ENCODE measurements at regions not wholly inside any gene's neighbourhood (a gene's known extent, or its start where the extent isn't known, plus 50 kb on each side); places are given as distances from the start of the nearest gene placed in this dataset.

GRCh38 chr5:5919411-5919810 lies 458.9 kb downstream of the MED10 start:
- Histone ChIP-seq H3K9ac (replicated peaks; ENCODE audit: extremely low read depth, insufficient read depth, low read length) (no peak overlapping the region), H2AFZ (ENCODE audit: low read depth, low read length) (no peak overlapping the region), H3K4me2 (ENCODE audit: insufficient read depth, low read length) (no peak overlapping the region), H4K20me1 (replicated peaks; ENCODE audit: control insufficient read depth, extremely low read depth, insufficient read depth, low read length) (no peaks in the 10 kb centered on the region), H3K9me3 (replicated peaks; ENCODE audit: control insufficient read depth, insufficient read depth, low read length) (peaks cover 2% of the 10 kb centered on the region), H3K4me1 (ENCODE audit: control insufficient read depth, extremely low read depth, insufficient read depth, low read length) (no peaks in the 10 kb centered on the region), H3K27ac (ENCODE audit: insufficient read depth, low read depth, low read length) (no peak overlapping the region), H3K36me3 (ENCODE audit: control insufficient read depth in 2 of 2, extremely low read depth in 1 of 2, insufficient read depth in 2 of 2, low read length in 2 of 2) (no peaks in the 10 kb centered on the region), H3K4me3 (replicated peaks in 1 of 3; ENCODE audit: insufficient read depth in 1 of 3, low read depth in 1 of 3, low read length in 3 of 3) (no peak overlapping the region), H3K9me1 (replicated peaks; ENCODE audit: control insufficient read depth, extremely low read depth, insufficient read depth, low read length) (no peaks in the 10 kb centered on the region), H3K27me3 (ENCODE audit: control insufficient read depth in 2 of 2, insufficient read depth in 2 of 2, low read length in 2 of 2) (no peaks in the 10 kb centered on the region), H3K79me2 (ENCODE audit: control insufficient read depth, insufficient read depth, low read length) (no peaks in the 10 kb centered on the region)
- ChIA-PET CTCF (no interaction called here), POLR2A (no interaction called here)
- FAIRE-seq = no peak
- intact Hi-C loops (cut with micrococcal nuclease) = no loop called here
- dilution Hi-C loops (cut with MboI; ENCODE audit: extremely low pct_ligation_motif_present, low sequenced_read_pairs) = no loop called here
- BruUV-seq (replicated peaks) = no TSS peak
- DNase-seq (ENCODE audit: low read depth, low spot score) = no peak
- no peak for TF ChIP-seq EZH2 (IDR thresholded peaks at IDR 0.05; ENCODE audit: borderline replicate concordance, low read depth, low read length, severe bottlenecking)
- TF ChIP-seq GATA2 (IDR thresholded peaks at IDR 0.05; ENCODE audit: insufficient read depth, insufficient read length, low read depth, low read length) = no peak
- no peak for TF ChIP-seq CTCF (IDR thresholded peaks at IDR 0.05; ENCODE audit: extremely low read depth in 1 of 2, insufficient read depth in 1 of 2, low read depth in 1 of 2, low read length in 2 of 2)
- TF ChIP-seq MYC (IDR thresholded peaks at IDR 0.05; ENCODE audit: low read depth, low read length) = no peak
- no peak for TF ChIP-seq MAX (IDR thresholded peaks at IDR 0.05; ENCODE audit: insufficient read depth, insufficient read length)
- no peak for TF ChIP-seq POLR2A (IDR thresholded peaks at IDR 0.05; ENCODE audit: low read depth, low read length)
- TF ChIP-seq POLR2AphosphoS5 (IDR thresholded peaks at IDR 0.05; ENCODE audit: insufficient read depth, low read depth, low read length) = no peak
- no peak for TF ChIP-seq JUN (IDR thresholded peaks at IDR 0.05; ENCODE audit: borderline replicate concordance, insufficient read depth, insufficient read length, low read depth)
- no peak for TF ChIP-seq FOS (IDR thresholded peaks at IDR 0.05; ENCODE audit: borderline replicate concordance, insufficient read depth, low read length)
